CD14-positive monocyte (primary cell): ENCODE measurements at regions not wholly inside any gene's neighbourhood (a gene's known extent, or its start where the extent isn't known, plus 50 kb on each side); places are given as distances from the start of the nearest gene placed in this dataset.

Experiments
- DNase-seq, 3 donors: peaks; one replicate each; pipeline ENCODE4 v3.0.0-alpha.2; 2011 to 2022
- H2AFZ ChIP-seq: 2 replicates; pipeline ENCODE4 v1.6.0; 2012; ENCODE audit warnings: mild to moderate bottlenecking, low read depth, low read length, inconsistent platforms; ENCODE audit not compliant: insufficient read depth, poor library complexity, severe bottlenecking
- H3K27ac ChIP-seq, 2 donors: 1 replicate in 1 of 2; 2 replicates in 1 of 2; pipeline ENCODE4 v1.5.1; 2012 to 2013; ENCODE audit warnings: low read length in 2 of 2, control low read depth in 1 of 2, inconsistent platforms in 1 of 2, low read depth in 1 of 2, mild to moderate bottlenecking in 1 of 2
- H3K27me3 ChIP-seq, 2 donors: one replicate each; pipeline versions ENCODE4 v1.6.0 to v1.6.1; 2011 to 2013; ENCODE audit warnings: low read length in 2 of 2; ENCODE audit not compliant: control insufficient read depth in 2 of 2, insufficient read depth in 2 of 2
- H3K36me3 ChIP-seq, 2 donors: replicated peaks in 1 of 2; 1 replicate in 1 of 2; 2 replicates in 1 of 2; pipeline versions ENCODE4 v1.5.1 to v1.6.1; 2012 to 2013; ENCODE audit warnings: low read length in 2 of 2, control low read depth in 1 of 2, inconsistent platforms in 1 of 2, mild to moderate bottlenecking in 1 of 2; ENCODE audit not compliant: insufficient read depth in 2 of 2, control insufficient read depth in 1 of 2
- H3K4me1 ChIP-seq, 2 donors: 1 replicate in 1 of 2; 2 replicates in 1 of 2; pipeline versions ENCODE4 v1.5.1 to v1.6.1; 2012 to 2013; ENCODE audit warnings: low read length in 2 of 2, control low read depth in 1 of 2, inconsistent platforms in 1 of 2, mild to moderate bottlenecking in 1 of 2, moderate library complexity in 1 of 2; ENCODE audit not compliant: insufficient read depth in 2 of 2, control insufficient read depth in 1 of 2
- H3K4me2 ChIP-seq: replicated peaks from 2 replicates; pipeline ENCODE3; 2012; ENCODE audit warnings: low read length, moderate library complexity, mild to moderate bottlenecking; ENCODE audit not compliant: poor library complexity, severe bottlenecking; ENCODE audit errors: extremely low read depth
- H3K4me3 ChIP-seq, 3 experiments: fragments of 200-600 bp in 1 of 3; sonication (generic) in 1 of 3; replicated peaks in 1 of 3; 1 replicate in 2 of 3; 2 replicates in 1 of 3; pipeline ENCODE4 v1.5.1; 2011 to 2013; ENCODE audit warnings: low read length in 3 of 3, mild to moderate bottlenecking in 3 of 3, control low read depth in 2 of 3, low read depth in 2 of 3, inconsistent platforms in 1 of 3, moderate library complexity in 1 of 3
- H3K79me2 ChIP-seq: 2 replicates; pipeline ENCODE4 v1.6.0; 2012; ENCODE audit warnings: mild to moderate bottlenecking, control low read depth, inconsistent platforms, low read length, moderate library complexity; ENCODE audit not compliant: insufficient read depth
- H3K9ac ChIP-seq: 2 replicates; pipeline ENCODE4 v1.6.0; 2017; ENCODE audit warnings: low read length, mild to moderate bottlenecking; ENCODE audit not compliant: insufficient read depth, poor library complexity, severe bottlenecking
- H3K9me3 ChIP-seq, 2 donors: replicated peaks in 1 of 2; 1 replicate in 1 of 2; 2 replicates in 1 of 2; pipeline versions ENCODE4 v1.5.1 to v1.6.1; 2012 to 2013; ENCODE audit warnings: low read length in 2 of 2, control low read depth in 1 of 2; ENCODE audit not compliant: control insufficient read depth in 1 of 2, insufficient read depth in 1 of 2
- H4K20me1 ChIP-seq: 2 replicates; pipeline ENCODE4 v1.6.0; 2012; ENCODE audit warnings: mild to moderate bottlenecking, low read length, control low read depth, moderate library complexity; ENCODE audit not compliant: insufficient read depth
- H3K27ac Mint-ChIP-seq, 7 donors: one replicate each; pipeline ENCODE4 v1.8.0; 2020; ENCODE audit warnings: mild to moderate bottlenecking in 7 of 7, mixed read lengths in 7 of 7, moderate library complexity in 6 of 7, inconsistent platforms in 2 of 7
- H3K27me3 Mint-ChIP-seq, 3 donors: one replicate each; pipeline ENCODE4 v1.8.0; 2021 to 2022; ENCODE audit warnings: low read depth in 3 of 3, mild to moderate bottlenecking in 3 of 3, mixed read lengths in 3 of 3, moderate library complexity in 3 of 3, inconsistent platforms in 1 of 3
- H3K36me3 Mint-ChIP-seq, 2 donors: one replicate each; pipeline ENCODE4 v1.8.0; 2020; ENCODE audit warnings: mixed read lengths in 2 of 2, inconsistent platforms in 1 of 2, mild to moderate bottlenecking in 1 of 2
- H3K4me1 Mint-ChIP-seq: one replicate; pipeline ENCODE4 v1.8.0; 2020; ENCODE audit warnings: mild to moderate bottlenecking, mixed read lengths
- H3K4me3 Mint-ChIP-seq, 2 donors: one replicate each; pipeline ENCODE4 v1.8.0; 2020; ENCODE audit warnings: mild to moderate bottlenecking in 2 of 2, mixed read lengths in 2 of 2, moderate library complexity in 1 of 2
- H3K9me3 Mint-ChIP-seq, 7 donors: one replicate each; pipeline ENCODE4 v1.8.0; 2020 to 2022; ENCODE audit warnings: mixed read lengths in 7 of 7, mild to moderate bottlenecking in 6 of 7, moderate library complexity in 6 of 7, inconsistent platforms in 2 of 7
- CTCF ChIP-seq: fragments of 200-600 bp; IDR thresholded peaks from one replicate; pipeline ENCODE4 v1.8.0; 2022; ENCODE audit warnings: antibody characterized with exemption, mild to moderate bottlenecking
- WGBS: methylation state at CpG from one replicate; pipeline ENCODE4 v1.1.5; 2013; ENCODE audit warnings: missing lambda C conversion rate; ENCODE audit not compliant: insufficient coverage; 5-methylcytosine and 5-hydroxymethylcytosine counted together
- intact Hi-C, 2 donors: fragments of 100-400 bp; cut with micrococcal nuclease; formaldehyde crosslinking; loops; one replicate each; pipeline versions ENCODE4 v1.15.0 to v1.15.1; 2023

- Histone ChIP-seq H3K4me3 (no peak overlapping the region), H4K20me1 (no peaks in the 10 kb centered on the region), H2AFZ (no peak overlapping the region), H3K4me1 (no peaks in the 10 kb centered on the region), H3K4me2 (no peak overlapping the region), H3K9ac (no peak overlapping the region), H3K27me3 (no peaks in the 10 kb centered on the region), H3K27ac (no peak overlapping the region), H3K9me3 (peaks cover 14 to 37% of the 10 kb centered on the region in 2 donors), H3K79me2 (no peaks in the 10 kb centered on the region), H3K36me3 (no peaks in the 10 kb centered on the region)
- no peaks in the 10 kb centered on the region for H3K36me3 Mint-ChIP-seq
- peaks cover 5% of the 10 kb centered on the region for H3K4me1 Mint-ChIP-seq
- intact Hi-C loops: no loop called here
- no peaks in the 10 kb centered on the region for H3K27me3 Mint-ChIP-seq
- H3K27ac Mint-ChIP-seq: no peak overlapping the region
- H3K9me3 Mint-ChIP-seq: peaks cover 13 to 28% (median 22%) of the 10 kb centered on the region in 7 donors
- no peak overlapping the region for H3K4me3 Mint-ChIP-seq
- DNase-seq: no peak
- no peak for TF ChIP-seq CTCF
- 100% methylated on average over 3 of the region's 5 CpGs for WGBS
Measured at GRCh38 chr2:226087505-226088365, 688.2 kb downstream of the NYAP2 start.

- Histone ChIP-seq H3K9me3 (peaks cover 14 to 35% of the 10 kb centered on the region in 2 donors), H4K20me1 (no peaks in the 10 kb centered on the region), H3K4me1 (no peaks in the 10 kb centered on the region), H3K79me2 (no peaks in the 10 kb centered on the region), H3K9ac (no peak overlapping the region), H3K36me3 (no peaks in the 10 kb centered on the region), H3K27ac (no peak overlapping the region), H2AFZ (no peak overlapping the region), H3K4me2 (no peak overlapping the region), H3K4me3 (no peak overlapping the region), H3K27me3 (no peaks in the 10 kb centered on the region)
- DNase-seq: no peak
- peaks cover 10 to 29% (median 19%) of the 10 kb centered on the region in 7 donors for H3K9me3 Mint-ChIP-seq
- H3K4me1 Mint-ChIP-seq: peaks cover 5% of the 10 kb centered on the region
- no peaks in the 10 kb centered on the region for H3K36me3 Mint-ChIP-seq
- H3K27me3 Mint-ChIP-seq: no peaks in the 10 kb centered on the region
- intact Hi-C loops: no loop called here
- 85% methylated on average over 3 of the region's 3 CpGs for WGBS
- H3K27ac Mint-ChIP-seq: no peak overlapping the region
- no peak for TF ChIP-seq CTCF
- H3K4me3 Mint-ChIP-seq: no peak overlapping the region
Measured at GRCh38 chr2:226087051-226087450, 687.5 kb downstream of the NYAP2 start.
